ENCODE measurements at regions not wholly inside any gene's neighbourhood (a gene's known extent, or its start where the extent isn't known, plus 50 kb on each side); places are given as distances from the start of the nearest gene placed in this dataset.
"Not testable (repeated sequence)": the region's sequence is repeated elsewhere in the genome, so short reads cannot be mapped to it uniquely, and the experiment has no call there.

GRCh38 chr1:148296511-148296910 is 144.4 kb upstream of the NBPF11 start:
- Histone ChIP-seq H3K27ac (no peak overlapping the region), H3K36me3 (no peaks in the 10 kb centered on the region), H3K4me1 (no peaks in the 10 kb centered on the region), H3K9me3 (no peaks in the 10 kb centered on the region), H3K4me3 (no peak overlapping the region), H3K27me3 (no peaks in the 10 kb centered on the region)
- DNase-seq (ENCODE audit: low spot score in 2 of 2), result no peak
- intact Hi-C loops (cut with DNase I), result no loop called here
- TF ChIP-seq CTCF (IDR thresholded peaks at IDR 0.05), result no peak

- Histone ChIP-seq H3K4me3 (no peak overlapping the region), H3K4me1 (no peaks in the 10 kb centered on the region), H3K27me3 (no peaks in the 10 kb centered on the region), H3K9me3 (no peaks in the 10 kb centered on the region), H3K27ac (no peak overlapping the region), H3K36me3 (no peaks in the 10 kb centered on the region)
- TF ChIP-seq CTCF (IDR thresholded peaks at IDR 0.05), result no peak
- DNase-seq (ENCODE audit: low spot score in 2 of 2), result no peak
- intact Hi-C loops (cut with DNase I), result no loop called here
Observed at GRCh38 chr1:148294116-148294807, 142.2 kb upstream of the NBPF11 start.

- no peak overlapping the region for H3K27ac ChIP-seq
- H3K4me3 ChIP-seq, result no peak overlapping the region
- H3K27me3 ChIP-seq, result no peaks in the 10 kb centered on the region
- H3K36me3 ChIP-seq, result no peaks in the 10 kb centered on the region
- intact Hi-C loops (cut with DNase I), result no loop called here
- no peaks in the 10 kb centered on the region for H3K4me1 ChIP-seq
- no peaks in the 10 kb centered on the region for H3K9me3 ChIP-seq
- DNase-seq (ENCODE audit: low spot score in 2 of 2), result no peak
- no peak for TF ChIP-seq CTCF (IDR thresholded peaks at IDR 0.05)
Observed at GRCh38 chr1:148293651-148294050, 141.6 kb upstream of the NBPF11 start.

DNA sequence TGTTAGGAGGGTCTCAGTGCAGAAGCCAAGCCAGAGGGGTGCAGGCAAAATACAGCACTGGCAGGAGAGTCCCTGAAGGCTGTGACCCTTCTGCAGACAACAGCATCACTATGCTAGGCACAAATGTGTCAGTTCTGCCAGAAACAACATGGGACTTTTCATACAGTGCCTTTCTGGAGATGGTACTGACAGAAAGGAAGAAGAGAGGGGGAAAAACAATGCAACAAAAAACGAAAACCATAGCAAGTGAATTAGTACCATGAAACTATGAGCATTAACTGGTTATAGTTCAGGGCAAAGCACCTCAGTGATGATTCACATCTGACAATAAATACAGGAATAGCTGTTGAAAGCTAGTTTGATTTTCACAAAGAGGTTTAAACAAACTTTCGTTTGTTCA is 140.8 kb upstream of the NBPF11 start:
- TF ChIP-seq CTCF (IDR thresholded peaks at IDR 0.05), result no peak
- no peaks in the 10 kb centered on the region for H3K9me3 ChIP-seq
- intact Hi-C loops (cut with DNase I), result no loop called here
- H3K36me3 ChIP-seq, result no peaks in the 10 kb centered on the region
- H3K27ac ChIP-seq, result no peak overlapping the region
- no peak overlapping the region for H3K4me3 ChIP-seq
- no peaks in the 10 kb centered on the region for H3K4me1 ChIP-seq
- H3K27me3 ChIP-seq, result no peaks in the 10 kb centered on the region
- DNase-seq (ENCODE audit: low spot score in 2 of 2), result no peak

DNA sequence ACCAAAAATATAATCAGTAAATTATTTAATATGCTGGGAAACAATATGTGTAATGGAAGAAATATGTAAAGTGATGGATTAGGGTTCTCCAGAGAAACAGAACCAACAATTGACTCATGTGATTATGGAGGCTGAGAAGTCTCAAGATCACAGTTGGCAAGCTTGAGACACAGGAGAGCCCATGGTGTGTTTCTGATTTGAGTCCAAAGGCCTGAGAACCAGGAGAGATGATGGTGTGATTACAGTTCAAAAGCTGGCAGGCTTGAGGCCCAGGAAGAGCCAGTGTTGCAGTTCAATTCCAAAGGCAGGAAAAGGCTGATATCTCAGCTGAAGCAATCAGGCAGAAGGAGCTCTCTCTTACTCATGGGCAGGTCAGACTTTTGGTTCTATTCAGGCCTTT is 138.8 kb upstream of the NBPF11 start:
- intact Hi-C loops (cut with DNase I), result no loop called here
- H3K27me3 ChIP-seq, result no peaks in the 10 kb centered on the region
- H3K27ac ChIP-seq, result no peak overlapping the region
- no peak overlapping the region for H3K4me3 ChIP-seq
- H3K36me3 ChIP-seq, result no peaks in the 10 kb centered on the region
- no peak for TF ChIP-seq CTCF (IDR thresholded peaks at IDR 0.05)
- no peaks in the 10 kb centered on the region for H3K4me1 ChIP-seq
- DNase-seq (ENCODE audit: low spot score in 2 of 2), result no peak
- no peaks in the 10 kb centered on the region for H3K9me3 ChIP-seq

GRCh38 chr1:148289647-148290046 is 137.6 kb upstream of the NBPF11 start:
- TF ChIP-seq CTCF (IDR thresholded peaks at IDR 0.05), result no peak
- intact Hi-C loops (cut with DNase I), result no loop called here
- no peak overlapping the region for H3K27ac ChIP-seq
- DNase-seq (ENCODE audit: low spot score in 2 of 2), result no peak
- no peaks in the 10 kb centered on the region for H3K27me3 ChIP-seq
- H3K9me3 ChIP-seq, result no peaks in the 10 kb centered on the region
- H3K36me3 ChIP-seq, result no peaks in the 10 kb centered on the region
- H3K4me3 ChIP-seq, result no peak overlapping the region
- no peaks in the 10 kb centered on the region for H3K4me1 ChIP-seq

- H3K36me3 ChIP-seq; H3K27ac ChIP-seq; H3K9me3 ChIP-seq; H3K27me3 ChIP-seq; H3K4me3 ChIP-seq; DNase-seq (ENCODE audit: low spot score in 2 of 2); H3K4me1 ChIP-seq; intact Hi-C loops (cut with DNase I): not testable (repeated sequence)
Observed at GRCh38 chr1:148285946-148286345, 133.9 kb upstream of the NBPF11 start.

GRCh38 chr1:148280831-148281572 is 128.9 kb upstream of the NBPF11 start:
- H3K27ac ChIP-seq; H3K36me3 ChIP-seq; DNase-seq (ENCODE audit: low spot score in 2 of 2): not testable (repeated sequence)

More at GRCh38 chr1:148280831-148281572, 128.9 kb upstream of the NBPF11 start:
- H3K9me3 ChIP-seq; intact Hi-C loops (cut with DNase I); H3K27me3 ChIP-seq; H3K4me1 ChIP-seq: not testable (repeated sequence)
- peak overlapping the region in 1 of 2 donors; percentile 39 for H3K4me3 ChIP-seq
